ENCODE measurements at regions not wholly inside any gene's neighbourhood (a gene's known extent, or its start where the extent isn't known, plus 50 kb on each side); places are given as distances from the start of the nearest gene placed in this dataset.
"Not testable (repeated sequence)": the region's sequence is repeated elsewhere in the genome, so short reads cannot be mapped to it uniquely, and the experiment has no call there.

DNA sequence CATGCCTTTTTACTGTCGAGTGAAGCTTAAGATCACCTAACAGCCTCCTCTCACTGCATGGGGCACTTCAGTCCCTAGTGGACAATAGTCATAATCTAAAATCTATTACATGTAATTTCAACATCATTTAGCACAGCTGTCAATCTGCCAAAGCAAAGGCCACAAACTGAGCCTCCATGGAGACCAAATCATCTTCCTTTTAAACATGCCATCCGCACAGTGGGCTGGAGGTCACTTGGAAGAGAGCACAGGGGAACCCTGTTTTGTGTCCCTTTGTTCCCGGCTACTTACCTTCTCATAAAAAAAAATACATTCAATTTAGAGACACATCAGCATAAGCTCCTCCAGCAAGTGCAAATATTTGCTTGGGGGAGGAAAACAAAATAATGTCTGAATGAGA lies 167.3 kb downstream of the SQOR start:
- Histone ChIP-seq H3K27me3 (no peaks in the 10 kb centered on the region), H3K9ac (ENCODE audit: low read depth in 2 of 2, low read length in 2 of 2) (no peak overlapping the region), H3K36me3 (no peaks in the 10 kb centered on the region), H3K4me3 (no peak overlapping the region), H3K27ac (no peak overlapping the region), H3K9me3 (no peaks in the 10 kb centered on the region), H3K4me1 (no peaks in the 10 kb centered on the region)
- intact Hi-C loops (cut with DNase I): no loop called here
- TF ChIP-seq, protein P1, sequence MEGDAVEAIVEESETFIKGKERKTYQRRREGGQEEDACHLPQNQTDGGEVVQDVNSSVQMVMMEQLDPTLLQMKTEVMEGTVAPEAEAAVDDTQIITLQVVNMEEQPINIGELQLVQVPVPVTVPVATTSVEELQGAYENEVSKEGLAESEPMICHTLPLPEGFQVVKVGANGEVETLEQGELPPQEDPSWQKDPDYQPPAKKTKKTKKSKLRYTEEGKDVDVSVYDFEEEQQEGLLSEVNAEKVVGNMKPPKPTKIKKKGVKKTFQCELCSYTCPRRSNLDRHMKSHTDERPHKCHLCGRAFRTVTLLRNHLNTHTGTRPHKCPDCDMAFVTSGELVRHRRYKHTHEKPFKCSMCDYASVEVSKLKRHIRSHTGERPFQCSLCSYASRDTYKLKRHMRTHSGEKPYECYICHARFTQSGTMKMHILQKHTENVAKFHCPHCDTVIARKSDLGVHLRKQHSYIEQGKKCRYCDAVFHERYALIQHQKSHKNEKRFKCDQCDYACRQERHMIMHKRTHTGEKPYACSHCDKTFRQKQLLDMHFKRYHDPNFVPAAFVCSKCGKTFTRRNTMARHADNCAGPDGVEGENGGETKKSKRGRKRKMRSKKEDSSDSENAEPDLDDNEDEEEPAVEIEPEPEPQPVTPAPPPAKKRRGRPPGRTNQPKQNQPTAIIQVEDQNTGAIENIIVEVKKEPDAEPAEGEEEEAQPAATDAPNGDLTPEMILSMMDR (IDR thresholded peaks at IDR 0.05): no peak
- no peak for DNase-seq

DNA sequence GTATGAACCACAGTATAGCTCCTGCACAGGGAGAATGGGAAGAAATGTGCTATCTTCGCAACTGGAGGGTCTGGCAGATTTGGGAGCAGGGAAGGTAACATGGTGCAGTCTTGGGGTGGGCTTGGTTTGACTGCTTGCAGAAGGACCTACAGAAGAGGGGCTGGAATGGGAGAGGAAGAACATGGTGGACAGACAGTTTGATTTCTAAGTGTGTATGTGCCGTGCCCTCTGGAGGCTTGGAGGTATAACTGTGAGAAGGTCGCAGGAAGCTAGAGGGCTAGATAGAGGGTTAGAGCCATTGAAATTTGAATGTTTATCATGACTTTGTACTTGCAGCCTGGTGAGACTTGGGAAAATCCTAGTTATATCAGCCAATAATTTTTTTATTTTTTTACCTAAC lies 169.2 kb downstream of the SQOR start:
- no peak for DNase-seq
- Histone ChIP-seq H3K9ac (ENCODE audit: low read depth in 2 of 2, low read length in 2 of 2) (no peak overlapping the region), H3K4me1 (no peaks in the 10 kb centered on the region), H3K27me3 (no peaks in the 10 kb centered on the region), H3K4me3 (no peak overlapping the region), H3K27ac (no peak overlapping the region), H3K9me3 (no peaks in the 10 kb centered on the region), H3K36me3 (no peaks in the 10 kb centered on the region)
- TF ChIP-seq, protein P1 (IDR thresholded peaks at IDR 0.05): no peak
- intact Hi-C loops (cut with DNase I): no loop called here

DNA sequence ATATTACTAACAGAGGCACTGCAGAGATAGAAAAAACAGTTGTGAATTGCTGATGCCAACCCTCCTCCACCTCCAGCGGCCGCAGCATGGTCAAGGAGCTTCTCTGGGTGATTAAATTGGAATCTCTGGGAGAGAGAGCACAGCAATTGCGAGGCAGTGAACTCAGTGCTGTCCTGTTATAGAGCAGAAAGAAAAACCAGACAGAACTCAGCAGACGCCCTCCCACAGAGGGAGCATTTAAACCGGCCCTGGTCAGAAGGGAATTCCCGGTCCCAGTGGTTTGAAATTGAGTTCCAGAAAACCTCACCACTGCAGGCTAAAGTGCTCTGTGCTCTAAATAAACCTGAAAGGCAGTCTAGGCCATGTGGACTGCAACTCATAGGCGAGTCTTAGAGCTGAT lies 175.4 kb downstream of the SQOR start:
- Histone ChIP-seq H3K4me3 (no peak overlapping the region), H3K27ac (no peak overlapping the region), H3K4me1 (no peaks in the 10 kb centered on the region), H3K27me3 (no peaks in the 10 kb centered on the region), H3K9me3 (no peaks in the 10 kb centered on the region), H3K36me3 (no peaks in the 10 kb centered on the region), H3K9ac (ENCODE audit: low read depth in 2 of 2, low read length in 2 of 2) (no peak overlapping the region)
- TF ChIP-seq, protein P1 (IDR thresholded peaks at IDR 0.05): no peak
- intact Hi-C loops (cut with DNase I): no loop called here
- DNase-seq: no peak

DNA sequence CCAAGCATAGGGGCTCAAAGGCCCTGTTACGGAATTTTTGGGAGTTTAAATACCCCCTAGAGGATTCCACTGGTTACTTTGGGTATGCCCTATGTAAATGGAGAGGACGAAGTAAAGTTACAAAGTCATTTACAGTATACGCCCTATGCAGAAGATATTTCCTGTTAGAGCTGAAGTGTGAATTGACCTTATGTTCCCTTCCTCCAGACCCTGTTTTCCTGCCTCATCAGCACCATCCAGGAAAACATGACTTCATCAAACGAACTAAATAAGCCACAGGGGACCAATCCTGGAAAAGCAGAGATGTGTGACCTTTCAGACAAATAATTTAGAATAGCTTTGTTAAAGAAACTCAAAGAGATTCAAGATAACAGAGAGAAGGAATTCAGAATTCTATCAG lies 177.4 kb downstream of the SQOR start:
- Histone ChIP-seq H3K9me3 (no peaks in the 10 kb centered on the region), H3K36me3 (no peaks in the 10 kb centered on the region), H3K27ac (no peak overlapping the region), H3K4me1 (no peaks in the 10 kb centered on the region), H3K27me3 (no peaks in the 10 kb centered on the region), H3K9ac (ENCODE audit: low read depth in 2 of 2, low read length in 2 of 2) (no peak overlapping the region), H3K4me3 (no peak overlapping the region)
- TF ChIP-seq, protein P1 (IDR thresholded peaks at IDR 0.05): no peak
- DNase-seq: no peak
- intact Hi-C loops (cut with DNase I): no loop called here

DNA sequence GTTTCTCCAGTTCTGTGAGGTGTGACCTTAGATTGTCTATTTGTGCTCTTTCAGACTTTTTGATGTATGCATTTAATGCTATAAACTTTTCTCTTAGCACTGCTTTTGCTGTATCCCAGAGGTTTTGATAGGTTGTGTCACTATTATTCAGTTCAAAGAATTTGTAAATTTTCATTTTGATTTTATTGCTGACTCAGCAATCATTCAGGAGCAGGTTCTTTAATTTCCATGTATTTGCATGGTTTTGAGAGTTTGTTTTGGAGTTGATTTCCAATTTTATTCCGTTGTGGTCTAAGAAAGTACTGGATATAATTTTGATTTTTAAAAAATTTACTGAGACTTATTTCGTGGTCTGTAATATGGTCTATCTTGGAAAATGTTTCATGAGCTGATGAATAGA lies 182.7 kb downstream of the SQOR start:
- H3K9me3 ChIP-seq; H3K9ac ChIP-seq (ENCODE audit: low read depth in 2 of 2, low read length in 2 of 2); H3K27ac ChIP-seq; H3K36me3 ChIP-seq; H3K27me3 ChIP-seq; H3K4me1 ChIP-seq; H3K4me3 ChIP-seq; DNase-seq; intact Hi-C loops (cut with DNase I): not testable (repeated sequence)

DNA sequence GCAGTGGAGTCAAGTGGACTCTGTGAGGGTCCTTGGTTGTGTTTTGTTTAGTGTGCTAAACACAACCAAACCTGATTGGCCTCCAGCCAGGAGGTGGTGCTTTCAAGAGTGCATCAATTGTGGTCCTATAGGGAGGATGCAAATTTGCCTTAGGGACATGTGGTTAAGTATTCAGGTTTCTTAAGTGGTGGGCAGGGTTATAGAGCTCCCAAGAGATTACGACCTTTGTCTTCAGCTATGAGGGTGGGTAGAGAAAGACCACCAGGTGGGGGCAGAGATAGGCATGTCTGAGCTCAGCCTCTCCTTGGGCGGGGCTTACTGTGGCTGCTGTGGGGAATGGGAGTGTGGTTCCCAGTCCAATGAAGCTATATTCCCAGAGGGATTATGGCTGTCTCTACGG lies 186.6 kb downstream of the SQOR start:
- Histone ChIP-seq H3K4me3 (no peak overlapping the region), H3K9me3 (no peaks in the 10 kb centered on the region), H3K27ac (no peak overlapping the region), H3K4me1 (no peaks in the 10 kb centered on the region), H3K27me3 (no peaks in the 10 kb centered on the region), H3K9ac (ENCODE audit: low read depth in 2 of 2, low read length in 2 of 2) (no peak overlapping the region), H3K36me3 (no peaks in the 10 kb centered on the region)
- TF ChIP-seq, protein P1 (IDR thresholded peaks at IDR 0.05): no peak
- intact Hi-C loops (cut with DNase I): no loop called here
- no peak for DNase-seq

DNA sequence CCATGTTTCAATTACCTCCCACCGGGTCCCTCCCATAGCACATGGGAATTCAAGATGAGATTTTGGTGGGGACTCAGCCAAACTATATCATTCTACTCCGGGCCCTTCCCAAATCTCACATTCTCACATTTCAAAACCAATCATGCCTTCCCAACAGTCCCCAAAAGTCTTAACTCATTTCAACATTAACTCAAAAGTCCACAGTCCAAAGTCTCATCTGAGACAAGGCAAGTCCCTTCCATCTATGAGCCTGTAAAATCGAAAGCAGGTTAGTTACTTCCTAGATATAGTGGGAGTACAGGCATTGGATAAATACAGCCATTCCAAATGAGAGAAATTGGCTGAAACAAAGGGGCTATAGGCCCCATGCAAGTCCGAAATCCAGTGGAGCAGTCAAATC lies 188.1 kb downstream of the SQOR start:
- H3K9ac ChIP-seq (ENCODE audit: low read depth in 2 of 2, low read length in 2 of 2); DNase-seq; H3K4me1 ChIP-seq; H3K4me3 ChIP-seq; intact Hi-C loops (cut with DNase I); H3K36me3 ChIP-seq; H3K27me3 ChIP-seq; H3K9me3 ChIP-seq; H3K27ac ChIP-seq: not testable (repeated sequence)

All from colonic mucosa (tissue), 4 donors.